CD14-positive monocyte (primary cell): ENCODE measurements at regions not wholly inside any gene's neighbourhood (a gene's known extent, or its start where the extent isn't known, plus 50 kb on each side); places are given as distances from the start of the nearest gene placed in this dataset.

Experiments
- DNase-seq, 3 donors: peaks; one replicate each; pipeline ENCODE4 v3.0.0-alpha.2; 2011 to 2022
- H2AFZ ChIP-seq: 2 replicates; pipeline ENCODE4 v1.6.0; 2012; ENCODE audit warnings: mild to moderate bottlenecking, low read depth, low read length, inconsistent platforms; ENCODE audit not compliant: insufficient read depth, poor library complexity, severe bottlenecking
- H3K27ac ChIP-seq, 2 donors: 1 replicate in 1 of 2; 2 replicates in 1 of 2; pipeline ENCODE4 v1.5.1; 2012 to 2013; ENCODE audit warnings: low read length in 2 of 2, control low read depth in 1 of 2, inconsistent platforms in 1 of 2, low read depth in 1 of 2, mild to moderate bottlenecking in 1 of 2
- H3K27me3 ChIP-seq, 2 donors: one replicate each; pipeline versions ENCODE4 v1.6.0 to v1.6.1; 2011 to 2013; ENCODE audit warnings: low read length in 2 of 2; ENCODE audit not compliant: control insufficient read depth in 2 of 2, insufficient read depth in 2 of 2
- H3K36me3 ChIP-seq, 2 donors: replicated peaks in 1 of 2; 1 replicate in 1 of 2; 2 replicates in 1 of 2; pipeline versions ENCODE4 v1.5.1 to v1.6.1; 2012 to 2013; ENCODE audit warnings: low read length in 2 of 2, control low read depth in 1 of 2, inconsistent platforms in 1 of 2, mild to moderate bottlenecking in 1 of 2; ENCODE audit not compliant: insufficient read depth in 2 of 2, control insufficient read depth in 1 of 2
- H3K4me1 ChIP-seq, 2 donors: 1 replicate in 1 of 2; 2 replicates in 1 of 2; pipeline versions ENCODE4 v1.5.1 to v1.6.1; 2012 to 2013; ENCODE audit warnings: low read length in 2 of 2, control low read depth in 1 of 2, inconsistent platforms in 1 of 2, mild to moderate bottlenecking in 1 of 2, moderate library complexity in 1 of 2; ENCODE audit not compliant: insufficient read depth in 2 of 2, control insufficient read depth in 1 of 2
- H3K4me2 ChIP-seq: replicated peaks from 2 replicates; pipeline ENCODE3; 2012; ENCODE audit warnings: low read length, moderate library complexity, mild to moderate bottlenecking; ENCODE audit not compliant: poor library complexity, severe bottlenecking; ENCODE audit errors: extremely low read depth
- H3K4me3 ChIP-seq, 3 experiments: fragments of 200-600 bp in 1 of 3; sonication (generic) in 1 of 3; replicated peaks in 1 of 3; 1 replicate in 2 of 3; 2 replicates in 1 of 3; pipeline ENCODE4 v1.5.1; 2011 to 2013; ENCODE audit warnings: low read length in 3 of 3, mild to moderate bottlenecking in 3 of 3, control low read depth in 2 of 3, low read depth in 2 of 3, inconsistent platforms in 1 of 3, moderate library complexity in 1 of 3
- H3K79me2 ChIP-seq: 2 replicates; pipeline ENCODE4 v1.6.0; 2012; ENCODE audit warnings: mild to moderate bottlenecking, control low read depth, inconsistent platforms, low read length, moderate library complexity; ENCODE audit not compliant: insufficient read depth
- H3K9ac ChIP-seq: 2 replicates; pipeline ENCODE4 v1.6.0; 2017; ENCODE audit warnings: low read length, mild to moderate bottlenecking; ENCODE audit not compliant: insufficient read depth, poor library complexity, severe bottlenecking
- H3K9me3 ChIP-seq, 2 donors: replicated peaks in 1 of 2; 1 replicate in 1 of 2; 2 replicates in 1 of 2; pipeline versions ENCODE4 v1.5.1 to v1.6.1; 2012 to 2013; ENCODE audit warnings: low read length in 2 of 2, control low read depth in 1 of 2; ENCODE audit not compliant: control insufficient read depth in 1 of 2, insufficient read depth in 1 of 2
- H4K20me1 ChIP-seq: 2 replicates; pipeline ENCODE4 v1.6.0; 2012; ENCODE audit warnings: mild to moderate bottlenecking, low read length, control low read depth, moderate library complexity; ENCODE audit not compliant: insufficient read depth
- H3K27ac Mint-ChIP-seq, 7 donors: one replicate each; pipeline ENCODE4 v1.8.0; 2020; ENCODE audit warnings: mild to moderate bottlenecking in 7 of 7, mixed read lengths in 7 of 7, moderate library complexity in 6 of 7, inconsistent platforms in 2 of 7
- H3K27me3 Mint-ChIP-seq, 3 donors: one replicate each; pipeline ENCODE4 v1.8.0; 2021 to 2022; ENCODE audit warnings: low read depth in 3 of 3, mild to moderate bottlenecking in 3 of 3, mixed read lengths in 3 of 3, moderate library complexity in 3 of 3, inconsistent platforms in 1 of 3
- H3K36me3 Mint-ChIP-seq, 2 donors: one replicate each; pipeline ENCODE4 v1.8.0; 2020; ENCODE audit warnings: mixed read lengths in 2 of 2, inconsistent platforms in 1 of 2, mild to moderate bottlenecking in 1 of 2
- H3K4me1 Mint-ChIP-seq: one replicate; pipeline ENCODE4 v1.8.0; 2020; ENCODE audit warnings: mild to moderate bottlenecking, mixed read lengths
- H3K4me3 Mint-ChIP-seq, 2 donors: one replicate each; pipeline ENCODE4 v1.8.0; 2020; ENCODE audit warnings: mild to moderate bottlenecking in 2 of 2, mixed read lengths in 2 of 2, moderate library complexity in 1 of 2
- H3K9me3 Mint-ChIP-seq, 7 donors: one replicate each; pipeline ENCODE4 v1.8.0; 2020 to 2022; ENCODE audit warnings: mixed read lengths in 7 of 7, mild to moderate bottlenecking in 6 of 7, moderate library complexity in 6 of 7, inconsistent platforms in 2 of 7
- CTCF ChIP-seq: fragments of 200-600 bp; IDR thresholded peaks from one replicate; pipeline ENCODE4 v1.8.0; 2022; ENCODE audit warnings: antibody characterized with exemption, mild to moderate bottlenecking
- WGBS: methylation state at CpG from one replicate; pipeline ENCODE4 v1.1.5; 2013; ENCODE audit warnings: missing lambda C conversion rate; ENCODE audit not compliant: insufficient coverage; 5-methylcytosine and 5-hydroxymethylcytosine counted together
- intact Hi-C, 2 donors: fragments of 100-400 bp; cut with micrococcal nuclease; formaldehyde crosslinking; loops; one replicate each; pipeline versions ENCODE4 v1.15.0 to v1.15.1; 2023

DNA sequence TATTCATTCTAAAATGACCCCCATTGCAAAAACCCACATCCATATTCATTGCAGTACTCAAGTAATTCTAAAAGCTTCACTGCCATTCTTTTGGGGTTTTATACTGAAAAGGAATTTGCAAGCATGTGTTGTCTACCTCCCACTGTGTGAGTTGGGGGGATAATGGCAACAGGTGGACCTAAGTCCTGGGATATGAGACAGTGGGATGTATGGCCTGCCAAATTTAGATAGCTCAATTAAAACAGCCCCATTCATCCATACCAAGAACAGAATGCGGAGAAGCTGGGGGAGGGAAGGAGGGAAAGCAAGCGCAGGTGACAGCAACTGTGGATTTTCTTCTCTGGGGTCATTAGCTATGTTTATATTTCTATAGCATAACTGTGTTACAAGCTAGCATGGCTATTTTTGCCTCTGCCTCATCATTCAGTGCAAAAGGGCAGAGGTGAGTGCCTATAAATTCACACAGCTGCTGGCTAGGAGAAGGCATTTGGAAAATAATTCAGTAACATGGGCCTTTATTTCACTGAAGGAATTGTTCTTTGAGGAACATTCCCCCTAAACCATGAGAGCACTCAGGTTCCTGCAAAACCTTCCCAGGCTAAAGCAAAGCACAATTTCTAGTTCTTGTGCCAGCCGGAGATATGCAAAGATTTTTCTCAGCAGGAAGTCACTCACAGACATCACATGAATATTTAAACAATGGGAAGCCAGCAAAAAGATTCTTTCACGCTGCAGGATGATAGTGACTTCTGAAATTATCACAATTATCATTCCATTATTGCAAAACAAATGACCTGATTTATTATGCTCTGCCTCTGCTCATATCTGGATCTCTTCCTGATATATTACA, 393.9 kb upstream of the ACVR2A start:
- WGBS = 92% methylated on average over 2 of the region's 4 CpGs
- intact Hi-C loops = no loop called here

More for the DNA sequence above, 393.9 kb upstream of the ACVR2A start:
- no peak for DNase-seq
- no peak for TF ChIP-seq CTCF
- Histone ChIP-seq H3K9me3 (no peaks in the 10 kb centered on the region), H3K4me3 (no peak overlapping the region), H3K4me2 (no peak overlapping the region), H3K27me3 (no peaks in the 10 kb centered on the region), H3K4me1 (no peaks in the 10 kb centered on the region), H3K36me3 (no peaks in the 10 kb centered on the region), H3K9ac (no peak overlapping the region), H3K27ac (no peak overlapping the region), H2AFZ (no peak overlapping the region), H3K79me2 (no peaks in the 10 kb centered on the region), H4K20me1 (no peaks in the 10 kb centered on the region)
- H3K4me3 Mint-ChIP-seq = no peak overlapping the region
- no peak overlapping the region for H3K27ac Mint-ChIP-seq
- H3K27me3 Mint-ChIP-seq = peaks cover 0 to 2% (median 0%) of the 10 kb centered on the region in 3 donors
- H3K4me1 Mint-ChIP-seq = no peaks in the 10 kb centered on the region
- no peaks in the 10 kb centered on the region for H3K36me3 Mint-ChIP-seq
- peaks cover 0 to 9% (median 3%) of the 10 kb centered on the region in 7 donors for H3K9me3 Mint-ChIP-seq
